GM18867 (cell line): ENCODE measurements at regions not wholly inside any gene's neighbourhood (a gene's known extent, or its start where the extent isn't known, plus 50 kb on each side); places are given as distances from the start of the nearest gene placed in this dataset.
"Not testable (repeated sequence)": the region's sequence is repeated elsewhere in the genome, so short reads cannot be mapped to it uniquely, and the experiment has no call there.

Source experiments
- ATAC-seq: cut with Tn5 transposase; IDR thresholded peaks from one replicate; pipeline ENCODE4 v1.9.1; 2021; ENCODE audit warnings: mild to moderate bottlenecking, moderate library complexity; ENCODE audit not compliant: unreplicated experiment

GRCh38 chr3:182124716-182125115 is 413.0 kb downstream of the SOX2 start:
- ATAC-seq: no peak

- no peak for ATAC-seq
These were observed 418.0 kb downstream of the SOX2 start for GRCh38 chr3:182129740-182130139.

DNA sequence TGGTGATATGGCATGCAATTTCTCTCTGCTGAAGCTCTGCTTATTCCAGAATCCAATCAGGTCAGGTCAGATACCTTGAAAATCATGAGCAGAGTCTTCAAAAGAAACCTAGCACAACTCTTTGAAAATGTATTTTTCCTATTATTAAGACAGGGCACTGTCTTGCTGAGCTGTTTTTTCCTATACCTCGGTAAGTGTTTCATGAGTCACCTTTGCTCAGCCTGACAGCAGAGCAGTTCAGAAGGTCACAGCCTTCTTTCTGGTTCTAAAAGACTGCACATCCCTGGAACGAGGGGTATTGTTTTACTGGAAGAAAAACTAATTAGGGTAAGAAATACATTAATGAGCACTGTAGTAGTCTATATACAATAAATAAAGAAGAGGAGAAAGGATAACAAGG is 422.0 kb downstream of the SOX2 start:
- ATAC-seq: no peak

DNA sequence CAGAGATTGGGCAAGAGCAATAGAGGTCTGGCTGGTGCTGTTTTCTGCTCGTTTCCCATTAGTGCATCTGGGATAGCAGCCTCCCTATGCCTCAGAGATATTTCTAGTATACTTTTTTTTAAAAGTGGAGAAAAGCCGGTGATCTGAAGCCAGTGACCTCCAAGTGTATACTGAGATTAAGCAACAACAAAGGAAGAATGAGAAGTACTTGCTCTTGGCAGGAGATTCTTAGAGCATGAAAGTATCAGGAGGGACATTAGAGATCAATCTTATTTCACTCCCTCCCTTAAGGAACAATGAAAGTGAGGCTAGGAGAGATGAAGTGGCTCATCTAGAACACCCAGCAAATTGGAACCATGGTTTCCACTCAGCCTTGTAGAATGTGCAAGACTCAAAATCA is 423.3 kb downstream of the SOX2 start:
- ATAC-seq: no peak

DNA sequence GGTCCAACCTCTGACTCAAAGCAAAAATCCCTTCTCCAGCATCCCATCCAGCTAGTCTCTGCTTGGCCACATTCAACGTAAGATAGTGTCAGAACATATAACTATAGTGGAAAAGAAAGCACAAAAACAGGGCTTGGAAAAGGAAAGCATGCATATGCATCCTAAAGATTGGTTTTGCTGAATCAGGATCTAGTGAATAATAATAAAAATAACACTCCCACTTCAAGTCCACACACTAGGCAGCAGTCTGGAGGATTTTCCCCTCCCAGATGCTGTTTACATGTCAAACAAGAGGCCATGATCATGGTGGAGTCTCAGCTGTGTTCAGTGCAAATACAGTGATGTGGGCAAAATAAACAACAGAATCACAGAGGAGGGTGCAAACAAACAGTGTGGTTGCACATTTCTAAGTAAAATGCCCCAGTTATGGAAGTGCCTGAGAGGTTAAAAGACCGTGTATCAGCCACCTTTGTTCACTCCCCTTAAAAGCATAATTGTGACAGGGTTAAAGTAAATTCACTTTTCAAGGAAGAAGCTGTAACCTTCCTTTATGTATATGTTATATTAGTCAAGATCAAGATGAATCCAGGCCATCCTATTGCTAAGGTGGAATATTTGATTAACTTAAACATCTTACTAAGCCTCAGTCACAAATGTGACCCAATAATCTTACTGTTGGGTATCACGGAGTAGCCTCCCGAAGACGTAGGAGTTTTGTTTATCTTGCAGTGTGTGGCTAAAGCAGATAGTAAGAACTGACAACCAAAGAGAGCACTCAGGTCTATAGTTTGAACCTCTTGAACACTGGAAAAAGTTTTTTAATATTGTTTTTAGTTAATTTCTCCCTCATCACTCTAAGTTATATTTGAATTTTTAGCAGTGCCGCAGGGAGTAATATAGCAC is 424.5 kb downstream of the SOX2 start:
- no peak for ATAC-seq

- ATAC-seq: no peak
These were observed 426.7 kb downstream of the SOX2 start for GRCh38 chr3:182138393-182138792.

GRCh38 chr3:182139627-182140357 is 428.1 kb downstream of the SOX2 start:
- no peak for ATAC-seq

DNA sequence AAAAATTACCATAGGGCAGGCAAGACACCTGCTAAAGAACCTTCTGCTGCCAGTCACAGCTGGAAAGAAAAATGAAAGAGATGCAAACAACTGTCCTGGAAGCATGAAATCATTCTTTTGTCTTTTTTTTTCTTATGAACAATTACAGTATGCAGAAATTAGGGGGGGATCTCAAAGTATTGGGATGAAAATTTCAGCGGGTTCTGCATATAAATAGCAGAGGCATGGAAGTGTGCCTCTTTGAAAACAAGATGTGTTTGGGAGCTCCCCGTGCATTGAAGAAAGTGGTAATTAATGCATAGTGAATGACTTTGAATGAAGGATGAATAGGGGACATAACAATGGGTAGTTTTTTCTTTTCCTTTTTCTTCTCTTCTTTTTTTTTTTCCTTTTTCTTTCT is 431.2 kb downstream of the SOX2 start:
- ATAC-seq: no peak

- no peak for ATAC-seq
These were observed 432.2 kb downstream of the SOX2 start for GRCh38 chr3:182143903-182144302.

DNA sequence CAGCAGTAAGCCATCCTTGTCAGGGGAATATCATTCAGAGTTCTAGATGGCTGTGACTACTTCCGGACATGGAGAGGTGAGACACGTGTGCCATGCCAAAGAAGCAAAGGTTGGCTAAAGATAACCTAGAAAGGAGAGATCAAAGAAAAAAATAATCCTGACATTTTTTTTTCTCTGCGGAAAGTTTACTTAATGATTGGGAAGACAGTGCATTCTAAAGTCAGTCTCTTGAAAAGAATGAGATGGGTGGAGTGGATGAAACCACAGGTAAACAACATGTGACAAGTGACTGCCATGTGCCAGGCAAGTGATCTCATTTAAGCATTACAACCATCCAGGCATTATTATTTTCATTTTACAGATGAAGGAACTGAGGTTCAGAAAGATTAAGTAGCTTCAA is 436.6 kb downstream of the SOX2 start:
- ATAC-seq: no peak

GRCh38 chr3:182149594-182149993 is 437.9 kb downstream of the SOX2 start:
- no peak for ATAC-seq

DNA sequence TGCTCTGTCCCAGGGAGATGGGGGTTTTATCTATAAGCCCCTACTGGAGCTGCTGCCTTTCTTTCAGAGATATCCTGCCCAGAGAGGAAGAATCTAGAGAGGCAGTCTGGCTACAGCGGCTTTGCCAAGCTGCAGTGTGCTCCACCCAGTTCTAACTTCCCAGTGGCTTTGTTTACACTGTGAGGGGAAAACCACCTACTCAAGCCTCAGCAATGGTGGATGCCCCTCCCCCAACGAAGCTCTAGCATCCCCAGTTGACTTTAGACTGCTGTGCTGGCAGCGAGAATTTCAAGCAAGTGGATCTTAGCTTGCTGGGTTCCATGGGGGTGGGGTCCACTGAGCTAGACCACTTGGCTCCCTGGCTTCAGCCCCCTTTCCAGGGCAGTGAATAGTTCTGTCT is 444.6 kb downstream of the SOX2 start:
- ATAC-seq: not testable (repeated sequence)

- ATAC-seq: no peak
These were observed 453.5 kb downstream of the SOX2 start for GRCh38 chr3:182165234-182165633.

DNA sequence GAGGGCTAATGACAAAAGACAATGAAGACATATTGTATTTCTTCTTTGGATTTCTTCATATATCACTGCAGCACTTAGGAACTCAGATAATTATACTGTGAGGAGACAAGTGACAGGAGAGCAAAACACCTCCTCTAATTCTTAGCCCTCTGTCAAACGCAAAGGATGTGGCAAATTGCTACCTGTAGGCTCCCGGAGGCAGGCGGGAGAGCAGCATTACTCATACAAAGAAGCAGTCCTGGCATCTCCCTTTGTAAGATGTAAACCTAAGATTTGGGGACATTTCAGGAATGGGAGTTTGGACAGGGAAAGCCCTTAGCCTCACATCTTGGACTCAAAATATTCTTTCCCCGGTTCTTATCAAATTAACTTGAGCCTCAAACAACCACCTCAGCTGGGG is 460.8 kb downstream of the SOX2 start:
- no peak for ATAC-seq

- ATAC-seq: no peak
These were observed 466.9 kb downstream of the SOX2 start for GRCh38 chr3:182178488-182179200.

GRCh38 chr3:182179631-182180030 is 467.9 kb downstream of the SOX2 start:
- no peak for ATAC-seq

DNA sequence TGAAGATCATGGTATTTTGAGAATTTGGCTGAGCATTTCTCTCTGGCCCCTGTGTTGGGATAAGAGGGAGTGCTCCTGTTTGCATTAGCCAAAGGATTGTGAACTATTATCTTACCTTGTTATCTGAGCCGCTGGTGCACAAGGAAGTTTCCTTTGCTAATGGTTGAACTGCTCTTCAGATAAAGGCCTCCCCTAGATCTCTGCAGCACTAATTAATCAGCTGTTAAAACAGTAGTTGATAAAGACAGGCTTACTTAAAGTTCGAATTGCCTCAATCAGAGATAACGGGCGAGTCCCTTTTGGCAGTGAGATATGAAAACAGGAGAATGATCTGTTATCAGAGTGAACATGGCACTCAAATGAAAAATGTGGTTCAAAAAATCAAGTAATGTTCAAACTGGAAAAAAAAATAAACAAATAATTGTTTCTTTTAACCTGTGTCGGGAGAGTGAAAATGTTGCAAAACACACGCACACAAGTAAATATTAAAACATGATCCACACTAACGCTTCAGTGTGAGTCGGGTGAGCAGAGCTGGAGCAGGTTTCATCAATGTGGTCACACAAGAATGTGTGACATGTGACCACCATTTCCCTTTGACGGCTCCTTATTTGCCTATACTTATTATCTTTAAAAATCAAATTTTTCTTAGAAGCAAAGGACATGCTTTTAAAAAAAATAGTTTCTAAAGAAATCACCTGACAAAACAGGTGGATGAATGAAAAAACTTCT is 469.1 kb downstream of the SOX2 start:
- no peak for ATAC-seq

DNA sequence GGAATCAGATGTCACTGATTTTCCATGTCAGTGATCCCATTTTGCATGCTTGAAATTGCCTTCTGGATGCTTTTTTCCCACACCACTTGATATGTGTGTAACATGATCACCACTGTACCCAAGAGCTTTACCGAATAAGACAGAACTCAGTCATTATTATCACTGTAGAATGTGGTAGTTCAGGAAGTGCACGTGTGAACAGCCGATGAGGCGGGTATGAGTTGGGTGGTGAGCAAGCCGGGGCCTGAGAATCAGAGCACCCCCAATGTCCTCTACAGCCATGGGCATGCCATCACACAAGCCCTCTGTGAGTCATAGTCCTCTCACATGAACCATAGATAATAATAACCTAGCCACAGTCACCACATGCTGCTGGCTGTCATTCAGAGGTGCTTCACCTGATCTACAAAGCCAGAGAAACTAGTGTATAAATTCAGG is 470.8 kb downstream of the SOX2 start:
- peak; percentile 82 for ATAC-seq

GRCh38 chr3:182183716-182184430 is 472.1 kb downstream of the SOX2 start:
- no peak for ATAC-seq

- no peak for ATAC-seq
These were observed 473.6 kb downstream of the SOX2 start for GRCh38 chr3:182185313-182185712.
